ENCODE measurements at regions not wholly inside any gene's neighbourhood (a gene's known extent, or its start where the extent isn't known, plus 50 kb on each side); places are given as distances from the start of the nearest gene placed in this dataset.

DNA sequence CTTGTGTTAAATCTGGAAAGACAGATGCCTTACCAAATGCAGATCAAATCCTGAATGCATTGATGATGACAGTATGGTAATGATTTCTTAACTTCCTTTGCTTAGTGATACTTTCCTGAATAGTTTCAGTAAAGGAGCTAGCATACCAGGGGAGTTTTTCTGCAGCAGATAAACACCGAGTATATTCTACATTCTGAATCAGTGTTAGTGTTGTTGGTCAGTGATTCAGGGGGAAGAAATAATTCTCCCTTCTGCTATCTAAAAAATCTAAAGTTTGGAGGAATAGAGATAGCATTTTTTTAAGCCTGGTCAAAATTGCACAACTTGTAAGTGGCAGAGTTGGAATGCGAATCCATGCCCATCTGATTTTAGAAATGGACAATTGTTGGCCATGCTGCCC lies 512.2 kb upstream of the MARCKS start:
- H3K9me3 Mint-ChIP-seq = peaks cover 0 to 4% (median 0%) of the 10 kb centered on the region in 3 donors
- POLR2A ChIA-PET = no interaction called here
- ATAC-seq (replicated peaks in 1 of 4) = no peak

DNA sequence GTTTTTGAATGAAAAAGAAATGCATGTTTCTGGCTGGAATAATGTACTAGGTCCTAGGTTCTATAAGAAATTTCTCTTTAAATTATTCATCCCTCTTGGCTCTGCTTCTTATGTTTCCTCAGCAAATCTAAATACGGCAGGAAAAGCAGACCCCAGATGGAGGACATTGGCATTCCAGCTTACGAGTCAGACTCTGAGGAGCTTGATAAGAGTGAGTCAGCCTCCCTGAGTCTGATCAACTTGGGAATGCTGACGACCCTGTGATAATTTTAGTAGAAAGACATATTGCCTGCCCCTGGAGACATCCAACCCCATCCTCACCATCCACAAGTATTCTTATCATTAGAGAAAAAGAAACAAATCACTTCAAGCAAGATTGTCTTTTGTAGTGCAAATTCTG lies 509.7 kb upstream of the MARCKS start:
- Mint-ChIP-seq H3K9me3 (peaks cover 0 to 4% (median 0%) of the 10 kb centered on the region in 3 donors), H3K27me3 (no peaks in the 10 kb centered on the region), H3K4me1 (no peaks in the 10 kb centered on the region), H3K27ac (no peak overlapping the region), H3K36me3 (no peaks in the 10 kb centered on the region), H3K4me3 (no peak overlapping the region)
- no CpG with 5 or more reads among the region's 3 CpGs for WGBS (ENCODE audit: insufficient coverage)
- DNase-seq (no peak), ATAC-seq (replicated peaks in 1 of 4) (no peak)
- H3K27me3 ChIP-seq (replicated peaks in 1 of 2; ENCODE audit: control insufficient read depth in 2 of 2, extremely low read depth in 1 of 2, insufficient read depth in 2 of 2, low read length in 1 of 2) = no peaks in the 10 kb centered on the region
- CTCF ChIA-PET = interaction anchor here in 1 of 2 donors (0.7 kb wide), 1 partner anchor 133 kb away, joined by 9 read pairs; no protein-coding TSS in a partner anchor
- H3K27ac ChIP-seq (ENCODE audit: low read length) = no peak overlapping the region
- H3K9me3 ChIP-seq = no peaks in the 10 kb centered on the region
- peaks cover 0 to 4% of the 10 kb centered on the region in 2 experiments for H3K4me1 ChIP-seq (ENCODE audit: control insufficient read depth in 1 of 2, extremely low read depth in 1 of 2, insufficient read depth in 2 of 2, low read length in 2 of 2)
- H3K4me3 ChIP-seq (ENCODE audit: control insufficient read depth in 1 of 2, extremely low read depth in 1 of 2, low read length in 1 of 2) = no peak overlapping the region
- POLR2A ChIA-PET = interaction anchor here in 1 of 2 donors (0.6 kb wide), 1 partner anchor 1109 kb away, joined by 3 read pairs; no protein-coding TSS in a partner anchor
- no peaks in the 10 kb centered on the region for H3K36me3 ChIP-seq (ENCODE audit: control insufficient read depth in 2 of 2, extremely low read depth in 1 of 2, insufficient read depth in 1 of 2, low read length in 1 of 2)

More for the DNA sequence above, 512.2 kb upstream of the MARCKS start:
- no peak overlapping the region for H3K27ac Mint-ChIP-seq
- Histone ChIP-seq H3K27me3 (replicated peaks in 1 of 2; ENCODE audit: control insufficient read depth in 2 of 2, extremely low read depth in 1 of 2, insufficient read depth in 2 of 2, low read length in 1 of 2) (no peaks in the 10 kb centered on the region), H3K9me3 (no peaks in the 10 kb centered on the region), H3K4me1 (ENCODE audit: control insufficient read depth in 1 of 2, extremely low read depth in 1 of 2, insufficient read depth in 2 of 2, low read length in 2 of 2) (no peaks in the 10 kb centered on the region), H3K27ac (ENCODE audit: low read length) (no peak overlapping the region), H3K36me3 (ENCODE audit: control insufficient read depth in 2 of 2, extremely low read depth in 1 of 2, insufficient read depth in 1 of 2, low read length in 1 of 2) (no peaks in the 10 kb centered on the region), H3K4me3 (ENCODE audit: control insufficient read depth in 1 of 2, extremely low read depth in 1 of 2, low read length in 1 of 2) (no peak overlapping the region)
- no peaks in the 10 kb centered on the region for H3K4me1 Mint-ChIP-seq
- H3K27me3 Mint-ChIP-seq = no peaks in the 10 kb centered on the region
- CTCF ChIA-PET = no interaction called here
- H3K4me3 Mint-ChIP-seq = no peak overlapping the region
- WGBS (ENCODE audit: insufficient coverage) = no CpG with 5 or more reads among the region's 2 CpGs
- no peak for DNase-seq
- H3K36me3 Mint-ChIP-seq = no peaks in the 10 kb centered on the region

DNA sequence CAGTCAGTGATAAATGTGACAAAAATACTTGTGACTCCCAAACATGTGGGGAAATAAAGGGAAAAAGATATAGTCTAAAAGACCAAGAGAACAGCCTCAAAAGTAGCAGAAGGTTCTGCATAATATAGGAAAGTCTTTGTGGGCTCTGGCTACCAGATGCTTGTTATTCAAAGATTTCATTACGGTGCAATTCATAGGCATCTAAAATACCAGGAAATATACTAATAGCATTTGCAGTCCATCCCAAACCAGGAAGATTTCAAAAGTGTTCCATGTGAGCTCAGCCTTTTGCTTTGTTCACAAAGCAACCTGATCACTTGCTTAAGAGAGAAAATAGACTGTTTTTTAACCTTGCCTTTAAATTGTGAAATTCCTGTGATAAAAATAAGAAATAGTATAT lies 506.7 kb upstream of the MARCKS start:
- WGBS (ENCODE audit: insufficient coverage) = no CpG with 5 or more reads among the region's 1 CpG

DNA sequence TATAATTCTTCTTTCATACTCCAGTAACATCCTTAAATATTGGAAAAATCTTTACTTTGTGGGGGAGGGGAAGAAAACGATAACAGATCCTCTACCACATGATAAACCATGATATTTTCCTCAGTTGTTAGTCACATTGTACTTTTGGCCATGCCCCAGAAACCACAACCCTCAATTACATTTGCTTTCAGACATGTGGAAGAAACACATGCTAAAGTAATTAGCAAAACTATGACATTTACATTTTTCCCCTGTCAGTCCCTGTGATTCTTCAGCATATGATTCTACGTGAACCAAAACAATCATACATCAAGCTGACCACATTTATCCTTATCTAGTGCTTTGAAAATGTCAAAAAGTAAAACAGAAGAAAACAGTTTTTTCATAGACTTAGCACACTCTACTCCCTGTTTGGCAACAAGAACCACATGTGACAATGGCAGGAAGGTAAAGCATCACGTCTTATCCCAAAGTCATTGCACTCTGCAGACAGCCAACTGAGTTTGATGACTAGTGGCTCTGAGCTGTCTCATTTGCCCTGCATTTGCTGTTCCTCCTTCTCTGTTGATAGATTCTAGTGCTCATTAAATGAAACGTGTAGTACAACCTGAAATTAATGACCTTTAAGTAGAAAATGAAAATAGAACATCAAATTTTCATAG lies 505.8 kb upstream of the MARCKS start:
- no peak for ATAC-seq (replicated peaks in 1 of 4)

More for the DNA sequence above, 506.7 kb upstream of the MARCKS start:
- ChIA-PET CTCF (no interaction called here), POLR2A (no interaction called here)
- no peak overlapping the region for H3K4me3 ChIP-seq (ENCODE audit: control insufficient read depth in 1 of 2, extremely low read depth in 1 of 2, low read length in 1 of 2)
- no peak for DNase-seq
- Mint-ChIP-seq H3K4me1 (no peaks in the 10 kb centered on the region), H3K36me3 (no peaks in the 10 kb centered on the region), H3K27me3 (no peaks in the 10 kb centered on the region), H3K4me3 (no peak overlapping the region), H3K9me3 (no peaks in the 10 kb centered on the region), H3K27ac (no peak overlapping the region)
- H3K36me3 ChIP-seq (ENCODE audit: control insufficient read depth in 2 of 2, extremely low read depth in 1 of 2, insufficient read depth in 1 of 2, low read length in 1 of 2) = no peaks in the 10 kb centered on the region
- no peaks in the 10 kb centered on the region for H3K9me3 ChIP-seq
- no peaks in the 10 kb centered on the region for H3K27me3 ChIP-seq (replicated peaks in 1 of 2; ENCODE audit: control insufficient read depth in 2 of 2, extremely low read depth in 1 of 2, insufficient read depth in 2 of 2, low read length in 1 of 2)
- ATAC-seq (replicated peaks in 1 of 4) = no peak
- peaks cover 0 to 4% of the 10 kb centered on the region in 2 experiments for H3K4me1 ChIP-seq (ENCODE audit: control insufficient read depth in 1 of 2, extremely low read depth in 1 of 2, insufficient read depth in 2 of 2, low read length in 2 of 2)
- H3K27ac ChIP-seq (ENCODE audit: low read length) = no peak overlapping the region

DNA sequence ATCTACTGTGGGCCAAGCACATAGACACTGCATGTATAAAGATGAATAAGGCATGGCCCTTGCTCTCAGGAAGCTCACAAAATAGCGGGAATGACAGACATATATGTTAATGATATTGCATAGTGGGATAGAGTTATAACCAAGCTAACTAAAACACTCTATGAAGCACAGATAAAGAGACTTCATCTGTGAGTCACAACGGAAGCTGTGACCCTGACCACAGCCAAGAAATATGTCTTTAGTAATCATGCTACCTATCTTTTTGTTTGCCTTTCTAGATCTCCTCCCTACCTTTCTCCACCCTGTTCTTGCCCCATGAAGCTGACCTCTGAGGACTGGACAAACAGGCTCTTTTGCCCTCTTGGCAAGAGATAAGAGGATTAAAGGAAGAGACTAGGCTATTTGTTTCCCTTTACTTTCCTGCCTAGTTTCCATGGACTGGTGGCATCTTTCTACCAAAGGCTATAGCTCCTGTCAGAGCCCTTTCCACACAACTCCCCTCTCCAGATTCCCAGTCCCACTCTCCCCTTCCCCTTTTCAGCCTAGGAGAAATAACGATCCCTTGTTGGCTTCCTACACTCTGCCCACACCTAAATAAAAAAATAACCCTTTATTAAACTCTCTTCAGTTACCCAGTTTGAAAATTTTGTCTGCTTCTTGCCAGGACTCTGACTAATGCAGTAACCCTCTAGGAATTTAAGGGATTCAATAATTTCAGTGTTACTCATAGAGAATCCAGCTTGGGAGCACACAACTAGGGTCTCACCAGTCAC lies 504.9 kb upstream of the MARCKS start:
- Mint-ChIP-seq H3K4me1 (no peaks in the 10 kb centered on the region), H3K27me3 (no peaks in the 10 kb centered on the region), H3K36me3 (no peaks in the 10 kb centered on the region), H3K4me3 (no peak overlapping the region), H3K27ac (no peak overlapping the region), H3K9me3 (no peaks in the 10 kb centered on the region)
- Histone ChIP-seq H3K4me1 (ENCODE audit: control insufficient read depth in 1 of 2, extremely low read depth in 1 of 2, insufficient read depth in 2 of 2, low read length in 2 of 2) (peaks cover 0 to 4% of the 10 kb centered on the region in 2 experiments), H3K36me3 (ENCODE audit: control insufficient read depth in 2 of 2, extremely low read depth in 1 of 2, insufficient read depth in 1 of 2, low read length in 1 of 2) (no peaks in the 10 kb centered on the region), H3K9me3 (no peaks in the 10 kb centered on the region), H3K27me3 (replicated peaks in 1 of 2; ENCODE audit: control insufficient read depth in 2 of 2, extremely low read depth in 1 of 2, insufficient read depth in 2 of 2, low read length in 1 of 2) (no peaks in the 10 kb centered on the region), H3K4me3 (ENCODE audit: control insufficient read depth in 1 of 2, extremely low read depth in 1 of 2, low read length in 1 of 2) (no peak overlapping the region), H3K27ac (ENCODE audit: low read length) (no peak overlapping the region)
- no peak for DNase-seq
- POLR2A ChIA-PET = no interaction called here
- no peak for ATAC-seq (replicated peaks in 1 of 4)
- 80% methylated on average over 1 of the region's 3 CpGs for WGBS (ENCODE audit: insufficient coverage)
- CTCF ChIA-PET = no interaction called here

More for the DNA sequence above, 505.8 kb upstream of the MARCKS start:
- Mint-ChIP-seq H3K4me1 (no peaks in the 10 kb centered on the region), H3K9me3 (no peaks in the 10 kb centered on the region), H3K27ac (no peak overlapping the region), H3K36me3 (no peaks in the 10 kb centered on the region), H3K4me3 (no peak overlapping the region), H3K27me3 (no peaks in the 10 kb centered on the region)
- Histone ChIP-seq H3K4me1 (ENCODE audit: control insufficient read depth in 1 of 2, extremely low read depth in 1 of 2, insufficient read depth in 2 of 2, low read length in 2 of 2) (peaks cover 0 to 4% of the 10 kb centered on the region in 2 experiments), H3K27ac (ENCODE audit: low read length) (no peak overlapping the region), H3K36me3 (ENCODE audit: control insufficient read depth in 2 of 2, extremely low read depth in 1 of 2, insufficient read depth in 1 of 2, low read length in 1 of 2) (no peaks in the 10 kb centered on the region), H3K9me3 (no peaks in the 10 kb centered on the region), H3K4me3 (ENCODE audit: control insufficient read depth in 1 of 2, extremely low read depth in 1 of 2, low read length in 1 of 2) (no peak overlapping the region), H3K27me3 (replicated peaks in 1 of 2; ENCODE audit: control insufficient read depth in 2 of 2, extremely low read depth in 1 of 2, insufficient read depth in 2 of 2, low read length in 1 of 2) (no peaks in the 10 kb centered on the region)
- DNase-seq = no peak
- WGBS (ENCODE audit: insufficient coverage) = 10% methylated on average over 1 of the region's 4 CpGs
- CTCF ChIA-PET = no interaction called here
- POLR2A ChIA-PET = no interaction called here

DNA sequence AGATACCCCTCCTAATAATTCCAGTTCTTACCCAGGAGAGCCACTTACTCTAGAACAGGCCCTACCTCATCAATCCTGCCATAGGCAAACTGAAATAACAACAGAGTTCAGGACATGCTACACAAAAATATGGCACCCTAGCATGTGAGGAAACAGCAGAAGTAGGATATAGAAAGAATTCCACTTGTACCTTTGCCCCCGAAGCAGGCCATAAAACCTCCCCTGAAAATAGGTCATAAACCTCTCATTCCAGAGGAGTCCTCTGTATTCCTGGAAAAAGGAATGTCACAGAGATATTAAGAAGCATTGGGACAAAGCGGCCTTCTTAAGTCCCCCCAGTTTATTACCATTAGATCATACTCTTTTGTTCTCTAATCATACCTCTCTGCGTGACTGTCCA lies 504.3 kb upstream of the MARCKS start:
- Histone ChIP-seq H3K36me3 (ENCODE audit: control insufficient read depth in 2 of 2, extremely low read depth in 1 of 2, insufficient read depth in 1 of 2, low read length in 1 of 2) (no peaks in the 10 kb centered on the region), H3K9me3 (no peaks in the 10 kb centered on the region), H3K27me3 (replicated peaks in 1 of 2; ENCODE audit: control insufficient read depth in 2 of 2, extremely low read depth in 1 of 2, insufficient read depth in 2 of 2, low read length in 1 of 2) (no peaks in the 10 kb centered on the region), H3K4me1 (ENCODE audit: control insufficient read depth in 1 of 2, extremely low read depth in 1 of 2, insufficient read depth in 2 of 2, low read length in 2 of 2) (peaks cover 0 to 4% of the 10 kb centered on the region in 2 experiments), H3K27ac (ENCODE audit: low read length) (no peak overlapping the region), H3K4me3 (ENCODE audit: control insufficient read depth in 1 of 2, extremely low read depth in 1 of 2, low read length in 1 of 2) (no peak overlapping the region)
- no peaks in the 10 kb centered on the region for H3K36me3 Mint-ChIP-seq
- H3K27me3 Mint-ChIP-seq = no peaks in the 10 kb centered on the region
- ChIA-PET POLR2A (no interaction called here), CTCF (no interaction called here)
- H3K4me3 Mint-ChIP-seq = no peak overlapping the region
- no peak for ATAC-seq (replicated peaks in 1 of 4)
- H3K4me1 Mint-ChIP-seq = no peaks in the 10 kb centered on the region
- no CpG with 5 or more reads among the region's 3 CpGs for WGBS (ENCODE audit: insufficient coverage)
- H3K9me3 Mint-ChIP-seq = no peaks in the 10 kb centered on the region
- no peak for DNase-seq
- H3K27ac Mint-ChIP-seq = no peak overlapping the region
